RWPE1 (cell line): ENCODE measurements at regions not wholly inside any gene's neighbourhood (a gene's known extent, or its start where the extent isn't known, plus 50 kb on each side); places are given as distances from the start of the nearest gene placed in this dataset.
"Not testable (repeated sequence)": the region's sequence is repeated elsewhere in the genome, so short reads cannot be mapped to it uniquely, and the experiment has no call there.

Source experiments
- CTCF ChIA-PET: fragments of 350-600 bp; sonication (Branson Sonifier 250); formaldehyde crosslinking; extraction: SDS; loops from one replicate; lab custom pipeline; 2021; lab: Yijun Ruan, JAX
- POLR2A ChIA-PET: fragments of 400-600 bp; formaldehyde crosslinking; extraction: SDS; loops from one replicate; lab custom pipeline; 2020; ENCODE audit warnings: antibody characterized with exemption; ENCODE audit not compliant: low non-redundant PET; lab: Yijun Ruan, JAX
- DNase-seq: peaks from one replicate; pipeline ENCODE4 v3.0.0; 2012; ENCODE audit warnings: low spot score
- H3K27ac ChIP-seq: fragments of 450-650 bp; 2 replicates; pipeline ENCODE4 v1.5.1; 2017
- CTCF ChIP-seq: fragments of 450-650 bp; conservative IDR thresholded peaks from 2 replicates; pipeline ENCODE4 v1.5.1; 2017; ENCODE audit warnings: low read depth, mild to moderate bottlenecking

DNA sequence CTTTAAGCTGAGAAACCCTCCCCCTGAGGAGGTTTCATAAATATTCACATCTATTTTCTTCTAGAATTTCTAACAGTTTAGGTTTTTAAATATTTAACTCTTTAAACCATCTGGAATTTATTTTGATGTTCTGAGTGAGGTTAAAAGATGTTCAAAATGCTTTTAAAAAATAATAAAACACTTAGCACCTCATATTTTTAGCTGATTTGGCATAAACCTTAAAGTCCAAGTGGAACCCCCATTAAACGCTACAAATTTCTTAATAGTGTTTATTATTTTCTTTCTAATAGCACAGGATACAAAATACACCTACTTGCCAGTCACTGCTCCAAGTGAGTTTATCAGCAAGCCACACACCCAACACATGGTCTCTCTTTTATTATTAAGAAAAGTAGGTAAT, 277.2 kb downstream of the QDPR start:
- ChIA-PET POLR2A (no interaction called here), CTCF (no interaction called here)
- no peak overlapping the region for H3K27ac ChIP-seq
- DNase-seq = no peak
- no peak for TF ChIP-seq CTCF

GRCh38 chr4:17232566-17233253, 279.2 kb downstream of the QDPR start:
- ChIA-PET POLR2A (no interaction called here), CTCF (interaction anchor here (0.5 kb wide), 1 partner anchor 11 kb away, joined by 3 read pairs; no protein-coding TSS in a partner anchor)
- DNase-seq = no peak
- no peak for TF ChIP-seq CTCF
- no peak overlapping the region for H3K27ac ChIP-seq

DNA sequence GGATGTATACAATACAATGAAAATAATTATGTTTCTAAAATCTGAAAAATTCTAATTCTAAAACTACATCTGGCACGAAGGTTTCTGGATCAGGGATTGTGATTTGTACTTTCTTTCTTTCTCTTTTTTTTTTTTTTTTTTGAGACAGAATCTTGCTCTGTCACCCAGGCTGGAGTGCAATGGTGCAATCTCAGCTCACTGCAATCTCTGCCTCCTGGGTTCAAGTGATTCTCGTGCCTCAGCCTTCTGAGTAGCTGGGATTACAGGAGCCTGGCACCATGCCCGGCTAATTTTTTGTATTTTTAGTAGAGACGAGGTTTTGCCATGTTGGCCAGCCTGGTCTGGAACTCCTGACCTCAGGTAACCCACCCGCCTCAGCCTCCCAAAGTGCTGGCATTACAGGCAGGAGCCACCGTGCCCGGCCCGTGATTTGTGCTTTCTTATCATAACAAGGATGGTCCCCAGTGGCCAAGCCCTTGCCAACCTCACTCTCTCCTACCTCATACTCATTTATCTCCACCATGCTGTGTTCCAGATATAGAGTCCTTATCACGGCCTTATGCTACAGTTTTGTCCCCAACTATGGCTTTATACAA, 279.9 kb downstream of the QDPR start:
- DNase-seq, H3K27ac ChIP-seq, CTCF ChIA-PET, POLR2A ChIA-PET: not testable (repeated sequence)

DNA sequence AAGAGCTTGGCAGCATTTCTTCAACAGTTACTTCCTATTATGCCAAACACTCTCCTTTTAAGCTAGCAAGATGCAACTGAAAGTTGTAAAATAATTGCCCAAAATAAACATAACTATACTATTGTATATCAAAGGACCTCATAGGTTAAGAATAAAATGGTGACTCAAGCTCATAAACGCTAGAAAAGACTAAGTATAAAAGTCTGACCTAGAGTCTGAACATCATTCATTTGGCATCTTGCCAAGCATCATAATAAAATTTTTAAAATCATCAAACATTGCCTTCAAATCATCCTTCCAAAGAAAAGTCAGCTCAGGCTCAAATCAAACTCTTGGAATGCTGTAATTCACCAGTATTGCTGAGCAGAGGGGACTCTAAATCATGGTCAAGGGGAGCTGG, 281.2 kb downstream of the QDPR start:
- no peak for TF ChIP-seq CTCF
- H3K27ac ChIP-seq = no peak overlapping the region
- CTCF ChIA-PET = interaction anchor here (0.6 kb wide), 2 partner anchors 210 to 232 kb away, joined by 3 to 7 read pairs; no protein-coding TSS in a partner anchor
- POLR2A ChIA-PET = no interaction called here
- DNase-seq = no peak

- DNase-seq = no peak
- CTCF ChIA-PET = no interaction called here
- no peak for TF ChIP-seq CTCF
Measured at GRCh38 chr4:17220816-17221215, 291.1 kb downstream of the QDPR start.

DNA sequence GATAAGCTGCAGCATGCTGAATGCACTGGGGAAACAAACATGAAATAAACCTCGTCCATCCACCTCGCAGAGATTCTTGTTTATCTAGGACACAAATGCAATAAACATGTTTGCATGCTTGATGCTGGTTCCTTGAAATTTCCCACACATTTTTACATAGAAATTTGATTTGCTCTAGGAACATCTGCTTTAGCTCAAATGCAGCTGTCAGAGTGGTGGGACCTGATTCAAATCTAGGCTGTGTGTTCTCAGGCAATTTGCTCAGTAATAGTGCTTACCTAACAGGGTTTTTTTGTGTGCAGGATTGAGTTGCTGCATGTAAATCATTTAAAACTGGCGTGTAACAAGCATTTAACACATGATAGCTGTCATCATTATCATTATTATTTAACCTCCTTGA, 293.1 kb downstream of the QDPR start:
- ChIA-PET CTCF (no interaction called here), POLR2A (no interaction called here)
- no peak for DNase-seq
- TF ChIP-seq CTCF = no peak
- no peak overlapping the region for H3K27ac ChIP-seq

More at GRCh38 chr4:17220816-17221215, 291.1 kb downstream of the QDPR start:
- POLR2A ChIA-PET = no interaction called here
- H3K27ac ChIP-seq = no peak overlapping the region
